22Rv1 (cell line): ENCODE measurements at regions not wholly inside any gene's neighbourhood (a gene's known extent, or its start where the extent isn't known, plus 50 kb on each side); places are given as distances from the start of the nearest gene placed in this dataset.
A peak's percentile ranks its signal among the peaks of the same experiment; 100 is the strongest.
"Not testable (repeated sequence)": the region's sequence is repeated elsewhere in the genome, so short reads cannot be mapped to it uniquely, and the experiment has no call there.

Experiments
- H3K27ac ChIP-seq: fragments of 450-650 bp; 2 replicates; pipeline ENCODE4 v1.5.1; 2017
- CTCF ChIP-seq: fragments of 450-650 bp; IDR thresholded peaks from 2 replicates; pipeline ENCODE4 v1.5.1; 2017; ENCODE audit warnings: mild to moderate bottlenecking
- ZFX ChIP-seq: fragments of 450-650 bp; IDR thresholded peaks from 2 replicates; pipeline ENCODE4 v1.6.1; 2017; ENCODE audit warnings: antibody characterized with exemption, borderline replicate concordance

- H3K27ac ChIP-seq, result no peak overlapping the region
- TF ChIP-seq CTCF (no peak), ZFX (no peak)
These were observed 360.2 kb downstream of the HHIPL2 start for GRCh38 chr1:222187566-222188332.

DNA sequence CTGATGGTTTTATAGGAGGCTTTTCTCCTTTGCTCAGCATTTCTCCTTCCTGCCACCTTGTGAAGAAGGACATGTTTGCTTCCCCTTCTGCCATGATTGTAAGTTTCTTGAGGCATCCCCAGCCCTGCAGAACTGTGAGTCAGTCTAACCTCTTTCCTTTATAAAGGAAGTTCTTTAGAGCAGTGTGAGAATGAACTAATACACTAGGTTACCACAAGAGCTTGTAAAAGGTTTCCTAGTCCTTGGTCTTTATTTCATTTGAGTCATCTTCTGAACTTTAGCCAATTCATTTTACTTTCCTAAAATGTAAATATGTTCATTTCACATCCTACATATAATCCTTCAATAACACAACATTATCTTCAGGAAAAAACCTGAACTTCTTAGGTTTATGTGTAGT, 365.3 kb downstream of the HHIPL2 start:
- TF ChIP-seq ZFX (no peak), CTCF (no peak)
- H3K27ac ChIP-seq, result no peak overlapping the region

DNA sequence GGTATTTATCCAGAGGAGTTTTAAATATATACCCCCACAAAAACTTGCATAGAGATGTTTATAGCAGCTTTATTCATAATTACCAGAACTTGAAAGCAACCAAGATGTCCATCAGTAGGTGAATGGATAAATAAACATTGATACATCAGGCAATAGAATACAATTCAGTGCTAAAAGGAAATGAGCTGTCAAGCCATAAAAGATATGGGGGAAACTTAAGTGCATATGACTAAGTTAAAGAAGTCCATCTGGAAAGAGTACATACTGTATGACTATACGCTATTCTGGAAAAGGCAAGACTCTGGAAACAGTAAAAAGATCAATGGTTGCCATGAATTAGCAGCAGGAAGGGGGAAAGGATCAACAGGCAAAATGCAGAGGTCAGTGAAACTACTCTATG, 366.7 kb downstream of the HHIPL2 start:
- H3K27ac ChIP-seq, result no peak overlapping the region

GRCh38 chr1:222177496-222177895, 370.4 kb downstream of the HHIPL2 start:
- H3K27ac ChIP-seq, result not testable (repeated sequence)

More for the DNA sequence above, 366.7 kb downstream of the HHIPL2 start:
- TF ChIP-seq ZFX (no peak), CTCF (no peak)

DNA sequence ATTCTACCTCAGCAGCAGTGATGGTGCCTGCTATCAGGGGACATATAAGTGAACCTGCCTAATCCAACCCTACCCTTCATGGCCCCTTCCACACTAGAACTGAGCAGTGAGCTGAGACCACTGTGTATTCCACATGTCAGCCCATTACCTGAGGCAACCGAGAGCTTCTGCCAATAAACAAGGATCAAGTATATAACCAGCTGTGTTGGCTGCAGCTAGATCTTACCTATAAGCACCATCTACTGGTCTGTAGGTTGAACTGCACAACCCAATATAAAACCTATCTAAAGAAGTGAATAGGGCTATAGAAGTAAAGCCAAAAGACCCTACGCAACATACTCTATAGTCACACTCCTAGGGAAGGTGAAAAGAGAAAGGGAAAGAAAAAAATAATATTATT, 376.9 kb downstream of the HHIPL2 start:
- TF ChIP-seq ZFX, result no peak
- TF ChIP-seq CTCF, result peak; percentile 86
- H3K27ac ChIP-seq, result no peak overlapping the region

- no peak for TF ChIP-seq ZFX
- no peak for TF ChIP-seq CTCF
- no peak overlapping the region for H3K27ac ChIP-seq
These were observed 379.3 kb downstream of the HHIPL2 start for GRCh38 chr1:222168621-222169020.

DNA sequence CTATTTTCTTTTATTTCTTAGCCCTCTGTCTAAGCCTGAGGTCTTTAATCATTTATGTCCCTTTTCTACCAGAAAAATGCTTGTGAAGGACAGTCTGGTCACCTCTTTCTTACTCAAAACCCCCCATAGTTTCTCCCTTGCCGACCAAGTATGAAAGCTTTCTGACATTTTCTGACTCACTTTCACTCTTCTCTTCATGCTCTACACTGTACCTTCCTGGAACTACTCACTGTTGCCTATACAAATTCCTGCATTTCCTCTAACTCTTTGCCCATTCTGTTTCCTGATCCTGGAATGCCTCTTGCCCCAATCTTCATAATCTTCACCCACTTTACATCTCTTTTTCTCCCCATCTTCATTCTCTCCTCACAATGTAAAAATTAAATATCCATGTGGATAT, 380.0 kb downstream of the HHIPL2 start:
- H3K27ac ChIP-seq, result no peak overlapping the region
- no peak for TF ChIP-seq CTCF
- TF ChIP-seq ZFX, result no peak

DNA sequence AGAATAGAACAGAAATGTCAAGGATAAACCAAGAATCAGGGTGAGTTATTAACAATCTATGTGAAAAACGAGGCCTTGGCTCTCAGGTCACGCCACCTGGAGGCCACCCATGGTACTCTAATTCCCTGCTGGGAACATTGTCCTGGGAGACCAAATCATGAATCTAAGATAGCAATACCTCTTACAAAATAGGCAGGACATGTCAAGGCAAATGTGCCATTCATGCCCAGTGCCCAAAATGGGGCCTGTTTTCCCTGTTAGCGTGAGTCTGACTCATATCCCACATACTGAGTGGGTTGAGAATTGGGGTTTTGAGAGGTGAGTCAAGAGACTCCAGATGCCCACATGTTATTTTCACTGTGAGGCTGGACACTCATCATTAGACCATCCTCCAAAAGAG, 380.8 kb downstream of the HHIPL2 start:
- no peak overlapping the region for H3K27ac ChIP-seq
- TF ChIP-seq CTCF (peak; percentile 90), ZFX (no peak)
